ENCODE measurements at regions not wholly inside any gene's neighbourhood (a gene's known extent, or its start where the extent isn't known, plus 50 kb on each side); places are given as distances from the start of the nearest gene placed in this dataset.

DNA sequence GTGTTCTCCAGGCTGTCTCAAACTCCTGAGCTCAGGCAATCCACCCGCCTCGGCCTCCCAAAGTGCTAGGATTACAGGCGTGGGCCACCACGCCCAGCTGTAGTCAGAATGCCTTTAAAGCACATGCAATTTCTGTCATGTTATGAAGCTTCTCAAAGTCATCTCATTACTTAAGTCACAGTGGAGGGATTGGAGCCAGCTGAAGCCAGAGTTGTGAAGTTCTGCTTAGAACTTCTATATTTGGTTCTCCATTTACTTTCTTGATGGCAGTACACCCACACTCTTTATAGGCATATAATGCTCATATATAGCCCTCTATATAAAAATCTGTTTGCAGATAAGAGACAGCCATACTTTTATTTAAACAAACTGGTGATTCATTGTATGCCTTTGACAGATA lies 68.8 kb upstream of the CWC22 start:
- no peak for DNase-seq (ENCODE audit: low read depth)
- H3K4me3 ChIP-seq (replicated peaks; ENCODE audit: low read depth, low read length), result no peak overlapping the region
- TF ChIP-seq, protein P1, sequence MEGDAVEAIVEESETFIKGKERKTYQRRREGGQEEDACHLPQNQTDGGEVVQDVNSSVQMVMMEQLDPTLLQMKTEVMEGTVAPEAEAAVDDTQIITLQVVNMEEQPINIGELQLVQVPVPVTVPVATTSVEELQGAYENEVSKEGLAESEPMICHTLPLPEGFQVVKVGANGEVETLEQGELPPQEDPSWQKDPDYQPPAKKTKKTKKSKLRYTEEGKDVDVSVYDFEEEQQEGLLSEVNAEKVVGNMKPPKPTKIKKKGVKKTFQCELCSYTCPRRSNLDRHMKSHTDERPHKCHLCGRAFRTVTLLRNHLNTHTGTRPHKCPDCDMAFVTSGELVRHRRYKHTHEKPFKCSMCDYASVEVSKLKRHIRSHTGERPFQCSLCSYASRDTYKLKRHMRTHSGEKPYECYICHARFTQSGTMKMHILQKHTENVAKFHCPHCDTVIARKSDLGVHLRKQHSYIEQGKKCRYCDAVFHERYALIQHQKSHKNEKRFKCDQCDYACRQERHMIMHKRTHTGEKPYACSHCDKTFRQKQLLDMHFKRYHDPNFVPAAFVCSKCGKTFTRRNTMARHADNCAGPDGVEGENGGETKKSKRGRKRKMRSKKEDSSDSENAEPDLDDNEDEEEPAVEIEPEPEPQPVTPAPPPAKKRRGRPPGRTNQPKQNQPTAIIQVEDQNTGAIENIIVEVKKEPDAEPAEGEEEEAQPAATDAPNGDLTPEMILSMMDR (IDR thresholded peaks at IDR 0.05; ENCODE audit: low read length, missing control alignments), result no peak

- no peak for DNase-seq (ENCODE audit: low read depth)
- no peak overlapping the region for H3K4me3 ChIP-seq (replicated peaks; ENCODE audit: low read depth, low read length)
- TF ChIP-seq, protein P1 (IDR thresholded peaks at IDR 0.05; ENCODE audit: low read length, missing control alignments), result no peak
These were observed 64.7 kb upstream of the CWC22 start for GRCh38 chr2:180071797-180072196.

- TF ChIP-seq, protein P1 (IDR thresholded peaks at IDR 0.05; ENCODE audit: low read length, missing control alignments), result no peak
- no peak overlapping the region for H3K4me3 ChIP-seq (replicated peaks; ENCODE audit: low read depth, low read length)
- DNase-seq (ENCODE audit: low read depth), result no peak
These were observed 56.5 kb upstream of the CWC22 start for GRCh38 chr2:180063494-180064092.

DNA sequence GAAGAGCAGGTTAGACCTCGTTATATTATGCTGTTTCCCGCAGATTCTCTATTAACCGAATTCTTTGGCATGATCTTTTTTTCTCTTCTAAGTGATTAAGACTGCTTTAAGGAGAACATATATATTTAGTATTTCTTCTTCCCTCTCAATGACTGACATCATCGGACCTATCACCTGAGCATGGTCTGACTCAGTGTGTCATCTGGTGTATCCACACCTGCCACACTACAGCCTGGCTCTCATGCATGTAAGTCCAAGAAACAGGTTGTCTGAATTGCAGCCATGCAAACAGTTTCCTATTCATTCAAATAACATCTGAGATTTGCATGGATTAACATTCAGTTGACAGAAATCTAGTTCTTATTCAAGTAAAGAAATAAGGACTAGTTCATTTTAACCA lies 55.1 kb upstream of the CWC22 start:
- TF ChIP-seq, protein P1 (IDR thresholded peaks at IDR 0.05; ENCODE audit: low read length, missing control alignments), result no peak
- no peak overlapping the region for H3K4me3 ChIP-seq (replicated peaks; ENCODE audit: low read depth, low read length)
- no peak for DNase-seq (ENCODE audit: low read depth)

- DNase-seq (ENCODE audit: low read depth), result no peak
- H3K4me3 ChIP-seq (replicated peaks; ENCODE audit: low read depth, low read length), result no peak overlapping the region
- TF ChIP-seq, protein P1 (IDR thresholded peaks at IDR 0.05; ENCODE audit: low read length, missing control alignments), result no peak
These were observed 54.4 kb upstream of the CWC22 start for GRCh38 chr2:180061546-180061945.

- no peak overlapping the region for H3K4me3 ChIP-seq (replicated peaks; ENCODE audit: low read depth, low read length)
- TF ChIP-seq, protein P1 (IDR thresholded peaks at IDR 0.05; ENCODE audit: low read length, missing control alignments), result no peak
- no peak for DNase-seq (ENCODE audit: low read depth)
These were observed 54.0 kb upstream of the CWC22 start for GRCh38 chr2:180061085-180061484.

GRCh38 chr2:180058993-180059392 lies 51.9 kb upstream of the CWC22 start:
- TF ChIP-seq, protein P1 (IDR thresholded peaks at IDR 0.05; ENCODE audit: low read length, missing control alignments), result no peak
- no peak overlapping the region for H3K4me3 ChIP-seq (replicated peaks; ENCODE audit: low read depth, low read length)
- no peak for DNase-seq (ENCODE audit: low read depth)
